DMS53 treated with DMSO at 0.1 percent for 48 hours (cell line): ENCODE measurements at regions not wholly inside any gene's neighbourhood (a gene's known extent, or its start where the extent isn't known, plus 50 kb on each side); places are given as distances from the start of the nearest gene placed in this dataset.

ENCODE experiments used
- DNase-seq: peaks from one replicate; lab custom pipeline; 2025; ENCODE audit not compliant: unreplicated experiment; lab: John Stamatoyannopoulos, UW

DNA sequence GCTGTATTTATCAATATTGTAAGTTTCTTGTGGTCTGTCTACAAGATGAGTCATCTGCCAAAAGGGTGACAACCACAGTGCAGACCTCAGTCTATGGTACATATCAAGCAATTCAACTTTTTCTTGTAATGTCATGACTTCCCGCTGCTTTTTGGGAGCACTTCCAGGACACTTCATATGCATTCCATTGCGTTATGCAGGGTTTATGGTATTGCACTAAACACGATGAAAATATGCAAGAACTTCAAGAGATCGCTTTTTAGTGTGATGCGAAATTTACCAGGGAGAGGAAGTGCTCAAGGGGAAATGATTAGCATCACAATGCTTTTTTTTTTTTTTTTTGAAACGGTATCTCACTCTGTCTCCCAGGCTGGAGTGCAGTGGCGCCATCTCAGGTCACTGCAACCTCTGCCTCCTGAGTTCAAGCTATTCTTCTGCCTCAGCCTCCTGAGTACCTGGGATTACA, 166.5 kb downstream of the TFAP2A start:
- no peak for DNase-seq

DNA sequence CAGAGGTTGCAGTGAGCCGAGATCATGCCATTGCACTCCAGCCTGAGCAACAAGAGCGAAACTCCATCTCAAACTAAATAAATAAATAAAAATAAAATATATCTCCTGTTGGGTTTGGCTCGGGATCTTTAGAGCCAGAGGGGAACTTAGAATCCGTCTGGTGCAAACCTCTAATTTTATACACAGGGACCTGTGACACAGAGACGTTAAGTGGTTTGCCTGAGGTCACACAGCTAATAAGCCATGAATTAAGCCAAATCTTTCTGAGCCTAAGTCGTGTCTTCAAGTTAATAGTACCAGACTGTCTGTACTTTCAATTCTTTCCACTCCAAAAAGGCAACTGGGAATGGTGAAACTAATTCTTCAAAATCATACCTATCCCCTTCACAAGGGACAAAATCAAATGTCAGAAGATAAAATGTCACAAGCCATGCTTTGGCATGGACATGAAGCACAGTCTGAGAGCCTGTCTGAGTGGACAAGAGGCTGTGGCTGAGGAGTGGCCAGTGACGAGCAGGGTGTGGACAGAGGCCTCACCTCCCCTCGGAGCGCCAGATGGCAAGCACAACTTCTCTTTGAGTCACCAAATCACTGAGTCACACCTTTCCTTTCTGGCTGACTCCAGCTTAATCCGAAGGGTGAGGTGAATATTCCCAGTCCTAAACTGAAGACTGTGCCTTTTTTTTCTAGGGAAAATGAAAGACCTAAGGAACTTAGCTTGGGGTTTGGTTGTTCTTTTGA, 177.4 kb downstream of the TFAP2A start:
- no peak for DNase-seq

DNA sequence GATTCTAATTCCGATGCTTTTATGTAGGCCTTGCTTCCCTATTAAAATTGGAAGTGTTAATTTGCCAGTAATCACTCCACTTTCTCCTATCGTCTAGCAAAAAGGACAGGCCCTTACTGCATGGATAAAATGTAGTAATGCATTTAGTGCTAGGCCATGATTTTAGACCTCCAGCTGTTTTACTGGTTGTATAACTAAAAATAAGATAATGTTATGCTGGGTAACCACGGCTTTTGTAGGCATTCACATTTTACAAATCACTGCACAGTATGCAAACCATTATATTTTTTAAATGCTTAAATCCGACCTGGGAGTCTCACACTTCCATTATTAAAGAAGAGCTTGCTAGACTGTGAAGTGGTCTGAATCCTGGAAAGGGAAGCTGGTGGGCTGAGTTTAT, 179.5 kb downstream of the TFAP2A start:
- no peak for DNase-seq

DNA sequence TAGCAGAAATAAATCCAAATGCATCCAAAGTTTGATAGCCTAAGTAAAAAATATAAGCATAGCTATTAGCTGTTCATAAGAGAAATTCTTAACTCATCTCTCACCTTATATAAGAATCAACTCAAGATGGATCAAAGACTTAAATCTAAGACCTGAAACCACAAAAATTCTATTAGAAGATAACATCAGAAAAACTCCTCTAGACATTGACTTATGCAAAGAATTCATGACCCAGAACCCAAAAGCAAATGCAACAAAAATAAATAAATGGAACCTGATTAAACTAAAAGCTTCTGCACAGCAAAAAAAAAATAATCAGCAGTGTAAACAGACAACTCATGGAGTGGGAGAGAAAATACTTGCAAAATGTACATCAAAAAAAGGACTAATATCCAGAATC, 184.3 kb downstream of the TFAP2A start:
- no peak for DNase-seq

DNA sequence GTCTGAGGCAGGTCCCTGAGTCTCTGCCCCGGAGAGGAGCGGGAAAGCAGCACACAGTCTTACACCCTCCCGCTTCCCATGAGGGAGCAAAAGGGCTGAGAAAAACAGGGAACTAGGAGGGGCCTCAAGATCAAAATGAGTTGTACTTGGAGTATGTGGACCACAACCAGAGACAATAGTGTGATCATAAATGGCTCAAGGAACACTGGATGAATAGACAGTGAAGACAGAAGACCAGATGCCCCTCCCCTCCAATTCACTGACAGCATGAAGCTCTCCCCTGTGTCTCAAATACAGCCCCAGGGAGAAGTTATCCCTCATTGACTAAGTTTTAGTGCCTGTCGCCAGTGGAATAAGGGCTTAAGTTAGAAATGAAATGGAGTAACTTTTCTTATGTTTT, 191.0 kb downstream of the TFAP2A start:
- no peak for DNase-seq

DNA sequence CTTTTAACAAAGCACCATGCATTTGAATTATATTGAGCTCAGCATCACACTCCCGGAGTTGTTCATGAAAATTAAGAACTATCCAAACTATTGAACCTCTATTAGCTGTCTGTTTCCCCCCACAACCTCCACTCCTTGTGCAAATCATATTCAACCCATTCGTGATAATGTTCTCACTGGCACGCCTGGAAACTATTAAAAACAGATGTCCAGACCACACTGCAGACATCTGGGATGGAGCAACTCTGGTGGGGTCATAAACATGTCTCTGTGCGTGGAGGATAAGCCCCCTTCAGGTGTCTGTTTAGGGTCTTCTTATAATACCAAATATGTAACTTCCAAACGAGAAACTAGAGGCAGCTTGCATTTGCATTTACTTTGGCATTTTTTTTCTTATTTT, 193.7 kb downstream of the TFAP2A start:
- no peak for DNase-seq

DNA sequence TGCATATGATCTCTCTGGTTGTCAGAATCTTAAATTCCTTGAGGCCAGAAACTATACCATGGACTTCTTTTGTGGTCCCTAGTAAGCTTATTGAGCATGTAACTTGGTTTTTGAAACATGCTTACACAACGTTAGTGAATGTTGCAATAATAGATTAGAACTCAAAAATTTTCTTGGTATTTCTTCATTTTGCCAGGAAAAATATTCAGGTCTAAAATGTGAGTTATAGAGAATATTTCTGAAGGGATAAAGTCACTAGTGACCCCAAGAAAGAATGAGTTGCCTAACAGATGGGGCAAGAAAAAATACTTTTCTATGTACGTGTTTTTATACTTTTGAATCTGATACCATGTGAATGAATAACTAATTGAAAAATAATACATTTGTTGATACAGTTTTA, 195.4 kb downstream of the TFAP2A start:
- DNase-seq: no peak

DNA sequence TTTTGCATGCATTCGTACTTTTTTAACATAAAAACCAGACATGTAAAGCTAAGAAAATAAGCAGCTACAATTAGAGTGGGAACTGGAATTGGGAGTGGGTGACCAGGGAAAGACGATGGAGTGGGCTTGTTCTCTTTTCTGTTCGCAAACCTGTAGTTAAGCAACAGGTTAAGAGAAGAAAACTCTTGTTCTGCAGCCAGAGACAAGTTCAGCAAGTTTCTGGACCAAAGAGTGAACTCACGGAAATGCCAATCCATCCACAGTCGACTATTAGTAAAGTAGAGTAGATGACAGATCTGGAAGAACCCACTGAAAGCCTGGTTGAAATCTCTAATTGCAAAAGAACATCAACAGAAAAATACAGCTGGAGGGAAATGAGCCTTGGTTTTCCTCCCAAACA, 197.8 kb downstream of the TFAP2A start:
- DNase-seq: no peak

DNA sequence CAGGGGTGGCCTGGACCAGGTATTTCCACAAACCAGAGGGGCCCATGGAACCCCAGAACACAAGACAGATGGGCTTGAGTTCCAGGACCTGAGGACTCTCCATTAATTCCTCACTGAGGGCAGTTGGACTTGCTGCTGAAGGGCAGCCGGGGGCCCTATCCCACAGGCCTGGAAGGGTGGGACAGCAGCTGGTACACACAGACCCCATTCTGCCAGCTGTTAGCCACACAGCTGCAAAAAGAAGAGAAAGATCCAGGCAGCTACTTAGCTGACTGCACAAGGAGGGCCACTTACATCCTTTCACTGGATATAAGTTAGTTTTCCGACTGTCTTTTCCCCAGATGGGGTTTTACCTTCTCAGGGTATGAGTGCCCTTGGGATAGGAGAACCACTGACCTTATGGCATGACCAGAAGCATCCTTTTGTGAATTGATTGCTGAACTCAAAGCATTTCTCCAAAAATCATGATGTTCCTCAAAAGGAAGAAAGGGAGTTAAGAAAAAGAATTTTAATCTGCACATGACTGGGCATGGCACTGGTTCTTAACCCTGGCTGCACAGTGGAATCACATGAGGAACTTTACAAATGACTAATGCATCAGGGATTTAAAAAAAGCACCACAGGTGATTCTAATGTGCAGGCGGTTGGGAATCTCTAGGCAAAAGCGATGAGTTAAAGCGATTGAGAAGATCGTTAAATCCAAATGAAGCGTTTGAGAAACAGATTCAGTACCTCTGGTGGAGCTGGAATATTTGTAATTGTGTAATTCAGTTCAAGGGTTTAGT, 199.4 kb downstream of the TFAP2A start:
- DNase-seq: no peak

DNA sequence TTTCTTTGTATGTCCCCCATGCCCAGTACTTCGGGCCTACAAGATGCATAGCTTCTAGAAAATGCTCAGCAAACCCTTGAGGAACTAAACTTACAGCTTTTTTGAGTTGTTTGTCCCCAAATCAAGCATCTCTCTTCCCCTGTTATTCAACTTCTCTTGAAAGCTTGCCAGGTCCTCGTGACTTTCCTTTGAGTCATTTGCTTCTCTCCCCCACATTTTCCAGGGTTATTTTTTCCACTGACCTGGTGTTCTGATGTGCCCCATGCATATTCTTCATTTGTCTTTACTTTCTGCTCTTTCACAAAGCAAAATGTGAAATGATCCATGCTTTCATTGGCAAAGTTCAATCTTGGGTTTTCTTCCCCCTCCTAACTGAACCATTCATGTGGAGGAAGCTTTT, 204.8 kb downstream of the TFAP2A start:
- no peak for DNase-seq

DNA sequence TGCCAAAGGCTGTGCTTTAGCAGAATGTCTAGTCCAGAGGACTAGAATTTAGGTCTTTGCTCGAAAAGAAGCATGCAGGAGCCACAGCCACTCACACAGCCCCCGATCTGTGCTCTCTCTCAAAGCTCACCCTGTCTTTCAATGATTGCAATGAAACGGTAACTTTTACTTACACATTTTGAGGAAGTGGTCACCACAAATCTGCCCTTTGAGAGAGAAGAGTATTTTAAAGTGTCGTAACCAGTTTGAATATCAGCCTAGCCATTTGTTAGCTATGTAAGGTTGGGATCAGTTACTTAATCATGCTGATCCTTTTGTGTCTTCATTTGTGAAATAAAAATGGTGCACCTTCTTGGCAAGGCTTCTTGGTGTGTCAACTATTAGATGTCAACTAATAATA, 209.0 kb downstream of the TFAP2A start:
- DNase-seq: no peak

DNA sequence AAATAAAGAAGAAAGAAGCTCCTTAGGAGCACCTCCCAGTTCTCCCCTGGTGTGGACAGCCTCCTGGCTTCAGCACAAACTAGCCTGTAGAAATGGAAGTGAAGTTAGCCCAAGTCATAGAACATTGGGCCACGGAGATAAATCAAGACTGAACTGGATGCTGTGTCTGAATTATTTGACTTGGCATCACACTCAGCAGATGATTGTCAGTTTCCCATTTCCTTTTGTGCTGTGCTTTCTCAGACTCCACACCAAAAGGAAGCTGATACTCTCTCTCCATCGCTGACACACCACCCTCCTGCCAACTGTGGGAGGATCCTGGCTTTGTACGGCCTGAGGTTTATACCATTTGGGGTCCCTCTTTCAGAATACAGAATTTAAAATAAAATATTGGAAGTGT, 209.8 kb downstream of the TFAP2A start:
- DNase-seq: no peak

DNA sequence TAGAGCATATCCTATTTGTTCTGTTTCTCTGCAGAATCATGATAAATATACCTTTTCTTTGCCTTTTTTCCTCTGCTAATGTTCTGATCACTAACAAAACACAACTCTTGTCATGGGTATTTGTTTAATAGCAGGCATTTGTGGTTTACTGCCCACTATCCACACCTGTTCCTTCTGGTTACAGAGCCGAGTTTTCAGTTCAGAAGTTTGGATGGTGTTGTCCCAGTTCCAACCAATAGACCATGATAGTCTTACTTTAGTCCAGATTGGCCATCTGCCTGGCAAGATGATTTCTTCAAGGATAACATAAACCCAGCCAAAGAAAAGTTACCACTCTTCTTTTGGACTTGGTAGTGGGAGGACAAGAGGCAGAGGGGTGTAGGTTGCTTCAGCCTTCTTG, 211.2 kb downstream of the TFAP2A start:
- DNase-seq: no peak

DNA sequence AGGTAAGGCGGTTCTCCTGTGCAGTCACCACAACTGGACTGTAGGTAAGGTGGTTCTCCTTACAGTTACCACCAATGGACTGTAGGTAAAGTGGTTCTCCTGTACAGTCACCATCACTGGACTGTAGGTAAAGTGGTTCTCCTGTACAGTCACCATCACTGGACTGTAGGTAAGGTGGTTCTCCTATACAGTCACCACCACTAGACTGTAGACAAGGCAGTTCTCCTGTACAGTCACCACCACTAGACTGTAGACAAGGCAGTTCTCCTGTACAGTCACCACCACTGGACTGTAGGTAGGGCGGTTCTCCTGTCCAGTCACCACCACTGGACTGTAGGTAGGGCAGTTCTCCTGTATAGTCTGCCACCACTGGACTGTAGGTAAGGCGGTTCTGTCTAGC, 212.3 kb downstream of the TFAP2A start:
- no peak for DNase-seq

DNA sequence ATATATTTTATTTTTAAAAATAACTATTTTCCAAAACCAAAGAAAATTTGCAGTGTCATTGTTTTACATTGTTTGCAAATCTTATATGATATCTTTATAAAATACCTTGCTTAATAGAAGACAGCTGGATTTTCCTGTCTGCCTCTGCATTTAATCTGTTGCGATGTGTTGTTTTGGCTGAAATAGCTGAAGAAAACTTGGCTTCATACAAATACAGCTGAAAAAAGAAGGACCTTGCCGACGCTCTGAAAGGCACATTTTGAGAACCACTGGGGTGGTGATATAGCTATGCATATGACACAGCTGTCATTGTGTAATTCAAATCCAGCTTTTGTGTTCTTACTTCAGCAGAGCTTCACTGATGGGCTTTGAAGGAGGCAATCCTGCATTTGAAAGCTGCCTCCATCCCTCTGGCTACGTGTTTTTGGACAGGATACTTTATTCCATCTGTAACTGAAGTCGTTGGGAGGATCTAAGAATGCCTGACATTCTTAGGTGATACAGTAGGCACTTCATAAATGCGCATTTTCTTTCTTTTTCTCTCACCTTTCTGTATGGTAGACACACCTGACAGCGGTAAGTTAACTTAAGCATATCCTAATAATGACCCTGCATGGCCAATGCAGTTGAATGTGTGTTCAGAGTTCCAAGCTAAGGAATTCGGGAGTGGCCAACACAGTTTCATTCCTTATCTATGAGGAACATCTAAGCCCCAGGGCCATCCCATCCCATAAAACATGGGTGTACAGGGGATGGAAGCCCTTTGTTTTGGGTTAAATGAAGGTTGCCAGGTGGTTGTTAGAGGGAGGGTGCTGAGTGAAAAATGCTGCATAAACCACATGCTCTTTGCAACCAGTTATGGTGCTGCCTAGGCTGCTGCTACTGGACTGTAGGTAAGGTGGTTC, 213.0 kb downstream of the TFAP2A start:
- no peak for DNase-seq

DNA sequence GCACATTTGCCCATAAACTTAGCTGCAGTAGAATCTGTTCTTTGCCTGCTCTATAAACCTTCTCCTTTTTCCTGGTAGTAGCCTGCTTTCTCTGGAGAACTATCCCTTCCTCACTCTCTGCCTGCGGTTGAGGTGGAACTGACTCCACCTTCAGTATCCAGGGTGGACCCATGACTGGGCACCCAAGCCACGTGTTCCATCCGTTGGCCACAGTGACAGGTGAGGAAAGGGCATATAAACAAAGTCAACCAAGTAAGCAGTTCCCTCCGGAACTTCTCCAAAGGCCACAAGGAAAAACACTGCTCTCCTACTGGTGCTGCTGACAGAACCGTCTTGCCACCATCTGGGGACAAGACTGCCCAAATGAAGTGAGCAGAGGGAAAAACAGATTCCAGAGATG, 218.8 kb downstream of the TFAP2A start:
- no peak for DNase-seq

DNA sequence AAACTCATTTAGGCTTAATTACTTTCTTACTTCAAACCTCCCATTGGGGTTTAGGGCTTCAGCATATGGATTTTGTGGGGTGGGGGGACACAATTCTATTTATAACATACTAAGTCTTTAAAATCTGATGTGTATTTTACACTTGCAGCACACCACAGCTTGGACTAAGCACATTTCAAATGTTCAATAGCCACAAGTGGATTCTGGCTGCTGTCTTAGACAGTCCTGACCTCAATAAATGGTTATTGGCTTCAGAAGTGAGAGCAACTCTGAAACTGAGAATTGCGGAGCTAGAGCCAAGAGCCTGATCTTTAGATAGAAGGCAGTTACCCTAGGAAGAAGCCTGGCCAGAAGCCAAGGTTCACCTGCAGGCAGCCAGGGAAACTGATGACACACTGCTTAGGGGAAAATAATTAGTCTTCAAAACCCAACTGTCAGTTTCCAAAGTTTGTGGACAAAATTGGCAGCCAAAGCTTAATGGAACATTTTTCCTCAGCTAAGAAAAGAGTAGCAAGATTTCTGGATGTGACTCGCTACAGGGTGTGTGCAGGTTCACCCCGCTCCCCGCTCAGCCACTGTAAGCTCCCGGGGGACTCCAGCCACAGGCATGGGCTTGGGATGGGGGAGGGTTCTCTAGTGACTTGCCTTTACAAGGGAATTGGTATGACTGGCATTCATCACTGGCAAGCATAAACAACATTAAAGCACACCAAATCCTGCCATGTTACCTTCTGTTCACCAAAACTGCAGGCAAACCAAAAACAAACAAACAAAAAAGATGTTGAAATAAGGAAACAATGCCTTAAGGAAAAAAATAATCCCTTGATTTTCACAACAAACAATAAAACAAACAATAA, 219.8 kb downstream of the TFAP2A start:
- no peak for DNase-seq

DNA sequence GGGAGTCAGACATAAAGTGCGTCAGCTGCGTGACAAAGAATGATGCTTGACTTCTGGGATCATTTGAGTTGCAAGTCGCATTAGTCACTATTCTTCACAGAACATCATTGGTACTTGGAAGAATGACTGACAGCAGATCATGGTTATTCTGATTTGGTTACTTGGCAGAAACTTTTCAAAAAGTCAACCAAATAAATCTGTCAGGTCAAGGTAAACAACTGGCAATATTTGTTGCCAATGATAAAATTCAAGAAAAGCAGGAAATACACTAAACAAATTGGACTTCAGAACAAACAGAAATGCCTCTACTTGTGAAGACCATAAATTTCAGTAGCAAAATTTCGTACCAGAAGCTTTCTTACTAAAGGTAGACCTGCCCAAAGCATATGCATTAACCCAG, 221.6 kb downstream of the TFAP2A start:
- no peak for DNase-seq

DNA sequence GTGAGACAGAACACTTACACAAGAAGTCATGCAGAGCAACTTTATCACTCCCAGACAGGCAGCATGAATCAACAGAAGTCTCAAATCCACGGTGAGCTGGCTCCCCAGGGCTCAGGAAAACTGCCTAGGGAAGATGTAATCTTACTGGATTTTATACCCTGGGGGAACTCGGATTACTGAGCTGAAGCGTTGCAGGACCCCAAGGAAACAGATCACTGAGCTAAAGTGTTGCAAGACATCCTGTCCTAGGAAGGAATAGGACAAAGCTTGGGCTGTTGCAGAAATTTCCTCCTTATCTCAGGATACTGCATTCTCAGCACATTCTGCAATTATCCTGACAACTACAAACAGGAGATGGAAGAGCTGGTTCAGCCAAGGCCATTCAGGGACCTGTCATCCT, 224.8 kb downstream of the TFAP2A start:
- DNase-seq: no peak

DNA sequence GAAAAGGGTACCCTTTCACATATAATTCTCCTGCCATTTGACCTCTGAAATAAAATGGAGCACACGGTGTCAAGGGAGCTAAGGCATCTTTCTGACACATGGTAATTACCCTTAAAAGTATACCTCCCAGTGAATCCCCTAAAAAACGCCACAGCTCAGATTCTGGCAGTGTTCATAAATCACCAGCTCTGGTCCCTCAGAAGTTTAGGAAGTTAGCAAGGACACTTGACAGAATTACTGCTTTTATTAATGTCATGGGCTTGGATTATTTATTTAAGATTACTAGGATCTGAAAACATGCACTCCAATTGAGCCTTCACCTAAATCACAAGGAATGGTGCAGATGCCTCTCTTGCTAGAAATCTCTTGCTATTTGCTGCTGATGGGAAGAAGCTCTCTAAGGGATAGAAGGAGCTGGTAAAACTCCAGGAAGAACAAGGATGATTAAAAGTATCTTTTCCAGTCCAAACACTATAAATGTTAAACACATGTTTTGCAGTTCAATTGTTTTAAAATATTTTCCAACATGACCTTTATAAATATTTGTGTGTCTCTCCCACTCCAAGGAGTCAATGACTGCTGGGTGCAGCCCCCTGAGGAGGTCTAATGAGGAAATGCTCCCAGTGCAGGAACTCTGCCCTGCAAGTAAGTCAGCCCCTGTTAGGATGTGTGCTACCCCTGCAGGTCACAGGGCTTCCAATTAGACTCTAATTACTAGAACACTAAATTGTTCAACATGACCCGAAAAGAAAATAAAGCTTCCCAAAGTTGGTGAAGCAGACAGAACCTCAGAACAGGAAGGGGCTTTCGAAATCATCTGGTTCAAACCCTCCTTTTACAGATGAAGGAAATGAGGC, 230.3 kb downstream of the TFAP2A start:
- DNase-seq: no peak
